Hepatocyte (in vitro differentiated cells): ENCODE measurements at regions not wholly inside any gene's neighbourhood (a gene's known extent, or its start where the extent isn't known, plus 50 kb on each side); places are given as distances from the start of the nearest gene placed in this dataset.

Experiments used
- DNase-seq: peaks from one replicate; pipeline ENCODE4 v3.0.0-alpha.2; 2016; ENCODE audit warnings: low spot score
- H2AFZ ChIP-seq: fragments of 200-600 bp; sonication (generic); 2 replicates; pipeline ENCODE4 v1.6.0; 2016; ENCODE audit warnings: antibody characterized with exemption, mild to moderate bottlenecking
- H3K27ac ChIP-seq: fragments of 200-600 bp; sonication (generic); 2 replicates; pipeline ENCODE4 v1.5.1; 2016; ENCODE audit warnings: mild to moderate bottlenecking
- H3K27me3 ChIP-seq: fragments of 200-600 bp; sonication (generic); 2 replicates; pipeline ENCODE4 v1.6.1; 2016
- H3K36me3 ChIP-seq: fragments of 200-600 bp; sonication (generic); replicated peaks from 2 replicates; pipeline ENCODE4 v1.5.1; 2016; ENCODE audit warnings: low read depth; ENCODE audit not compliant: insufficient read depth
- H3K4me1 ChIP-seq: fragments of 200-600 bp; sonication (generic); 2 replicates; pipeline ENCODE4 v1.5.1; 2016; ENCODE audit warnings: mild to moderate bottlenecking, moderate library complexity; ENCODE audit not compliant: insufficient read depth
- H3K4me2 ChIP-seq: fragments of 200-600 bp; sonication (generic); 2 replicates; pipeline ENCODE4 v1.6.0; 2016
- H3K4me3 ChIP-seq: fragments of 200-600 bp; sonication (generic); 2 replicates; pipeline ENCODE4 v1.5.1; 2016; ENCODE audit warnings: mild to moderate bottlenecking
- H3K79me2 ChIP-seq: fragments of 200-600 bp; sonication (generic); 2 replicates; pipeline ENCODE4 v1.6.0; 2017; ENCODE audit warnings: mild to moderate bottlenecking
- H3K9me2 ChIP-seq: fragments of 200-600 bp; sonication (generic); replicated peaks from 2 replicates; pipeline ENCODE4 v1.6.0; 2017; ENCODE audit warnings: mild to moderate bottlenecking; ENCODE audit not compliant: insufficient read depth
- H3K9me3 ChIP-seq: fragments of 200-600 bp; sonication (generic); 2 replicates; pipeline ENCODE4 v1.5.1; 2016; ENCODE audit warnings: low read depth, mild to moderate bottlenecking
- H4K20me1 ChIP-seq: fragments of 200-600 bp; sonication (generic); 2 replicates; pipeline ENCODE4 v1.6.0; 2016; ENCODE audit warnings: mild to moderate bottlenecking; ENCODE audit not compliant: insufficient read depth, poor library complexity, severe bottlenecking
- EZH2 ChIP-seq: fragments of 200-600 bp; sonication (generic); IDR thresholded peaks from 2 replicates; pipeline ENCODE4 v1.6.1; 2016; ENCODE audit warnings: antibody characterized with exemption, mild to moderate bottlenecking, borderline replicate concordance
- EZH2phosphoT487 ChIP-seq: fragments of 200-600 bp; sonication (generic); IDR thresholded peaks from one replicate; pipeline ENCODE4 v1.6.1; 2018; ENCODE audit warnings: antibody characterized with exemption, mild to moderate bottlenecking, low read depth, moderate library complexity; ENCODE audit not compliant: unreplicated experiment, severe bottlenecking
- WGBS: methylation state at CpG from one replicate; pipeline ENCODE4 v1.1.6; 2016; ENCODE audit warnings: low lambda C conversion rate; ENCODE audit errors: missing lambda C conversion rate; 5-methylcytosine and 5-hydroxymethylcytosine counted together
- TF ChIP-seq, protein P1 (sequence below): fragments of 200-600 bp; sonication (generic); IDR thresholded peaks from 2 replicates; pipeline ENCODE4 v1.5.1; 2016; ENCODE audit warnings: antibody characterized with exemption, mild to moderate bottlenecking; ENCODE audit not compliant: poor library complexity

DNA sequence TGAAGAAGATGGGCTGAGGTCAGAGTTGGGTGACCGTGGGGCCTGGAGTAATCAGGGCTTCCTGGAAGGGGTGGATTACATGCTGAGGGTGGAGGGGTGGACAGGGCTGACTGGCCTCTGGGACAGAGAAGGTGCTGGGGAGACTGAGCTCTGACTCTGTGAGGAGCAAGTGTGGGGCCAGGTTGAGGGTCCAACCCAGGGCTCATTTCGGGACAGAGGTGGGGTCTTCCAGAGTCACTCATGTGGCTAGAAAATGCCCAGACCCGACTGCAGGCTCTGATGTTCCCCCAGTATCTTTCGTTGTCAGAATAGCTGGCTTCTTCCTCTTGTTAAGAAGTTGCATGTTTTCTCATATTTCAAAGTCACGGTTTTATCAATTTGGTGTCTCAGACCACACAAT is 311.8 kb downstream of the PTPRU start:
- Histone ChIP-seq H3K36me3 (no peaks in the 10 kb centered on the region), H4K20me1 (no peaks in the 10 kb centered on the region), H2AFZ (no peak overlapping the region), H3K79me2 (no peaks in the 10 kb centered on the region), H3K27ac (no peak overlapping the region), H3K4me1 (no peaks in the 10 kb centered on the region), H3K9me2 (no peaks in the 10 kb centered on the region), H3K27me3 (no peaks in the 10 kb centered on the region), H3K9me3 (no peaks in the 10 kb centered on the region), H3K4me3 (no peak overlapping the region), H3K4me2 (no peak overlapping the region)
- 65% methylated on average over 5 of the region's 5 CpGs for WGBS
- no peak for DNase-seq
- TF ChIP-seq EZH2 = no peak
- no peak for TF ChIP-seq EZH2phosphoT487

DNA sequence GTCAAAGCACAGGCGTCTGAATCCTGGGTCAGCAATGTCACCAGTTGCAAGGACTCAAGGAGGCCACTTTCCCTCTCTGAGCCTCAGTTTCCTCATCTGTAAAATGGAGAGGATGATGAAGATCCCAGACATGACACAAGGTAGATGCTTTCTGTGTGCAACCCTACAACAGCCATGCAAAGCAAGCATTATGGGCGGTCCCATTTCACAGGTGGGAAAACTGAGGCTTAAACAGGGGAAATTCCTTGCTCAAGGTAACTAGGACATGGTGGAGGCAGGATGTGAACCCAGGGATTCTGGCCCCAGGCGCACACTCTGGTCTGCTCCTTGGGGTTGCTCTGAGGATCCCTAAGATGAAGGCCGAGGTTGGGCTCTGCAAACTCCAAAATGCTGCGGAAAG is 311.0 kb downstream of the PTPRU start:
- H3K4me1 ChIP-seq = no peaks in the 10 kb centered on the region
- H4K20me1 ChIP-seq = no peaks in the 10 kb centered on the region
- no peaks in the 10 kb centered on the region for H3K36me3 ChIP-seq
- TF ChIP-seq EZH2phosphoT487 = no peak
- TF ChIP-seq, protein P1, sequence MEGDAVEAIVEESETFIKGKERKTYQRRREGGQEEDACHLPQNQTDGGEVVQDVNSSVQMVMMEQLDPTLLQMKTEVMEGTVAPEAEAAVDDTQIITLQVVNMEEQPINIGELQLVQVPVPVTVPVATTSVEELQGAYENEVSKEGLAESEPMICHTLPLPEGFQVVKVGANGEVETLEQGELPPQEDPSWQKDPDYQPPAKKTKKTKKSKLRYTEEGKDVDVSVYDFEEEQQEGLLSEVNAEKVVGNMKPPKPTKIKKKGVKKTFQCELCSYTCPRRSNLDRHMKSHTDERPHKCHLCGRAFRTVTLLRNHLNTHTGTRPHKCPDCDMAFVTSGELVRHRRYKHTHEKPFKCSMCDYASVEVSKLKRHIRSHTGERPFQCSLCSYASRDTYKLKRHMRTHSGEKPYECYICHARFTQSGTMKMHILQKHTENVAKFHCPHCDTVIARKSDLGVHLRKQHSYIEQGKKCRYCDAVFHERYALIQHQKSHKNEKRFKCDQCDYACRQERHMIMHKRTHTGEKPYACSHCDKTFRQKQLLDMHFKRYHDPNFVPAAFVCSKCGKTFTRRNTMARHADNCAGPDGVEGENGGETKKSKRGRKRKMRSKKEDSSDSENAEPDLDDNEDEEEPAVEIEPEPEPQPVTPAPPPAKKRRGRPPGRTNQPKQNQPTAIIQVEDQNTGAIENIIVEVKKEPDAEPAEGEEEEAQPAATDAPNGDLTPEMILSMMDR = no peak
- no peak for TF ChIP-seq EZH2
- 93% methylated on average over 5 of the region's 5 CpGs for WGBS
- no peak for DNase-seq
- H3K27me3 ChIP-seq = no peaks in the 10 kb centered on the region
- no peak overlapping the region for H3K4me2 ChIP-seq
- H3K9me2 ChIP-seq = no peaks in the 10 kb centered on the region
- no peaks in the 10 kb centered on the region for H3K79me2 ChIP-seq
- no peak overlapping the region for H3K27ac ChIP-seq
- H3K9me3 ChIP-seq = no peaks in the 10 kb centered on the region
- H3K4me3 ChIP-seq = no peak overlapping the region
- no peak overlapping the region for H2AFZ ChIP-seq

DNA sequence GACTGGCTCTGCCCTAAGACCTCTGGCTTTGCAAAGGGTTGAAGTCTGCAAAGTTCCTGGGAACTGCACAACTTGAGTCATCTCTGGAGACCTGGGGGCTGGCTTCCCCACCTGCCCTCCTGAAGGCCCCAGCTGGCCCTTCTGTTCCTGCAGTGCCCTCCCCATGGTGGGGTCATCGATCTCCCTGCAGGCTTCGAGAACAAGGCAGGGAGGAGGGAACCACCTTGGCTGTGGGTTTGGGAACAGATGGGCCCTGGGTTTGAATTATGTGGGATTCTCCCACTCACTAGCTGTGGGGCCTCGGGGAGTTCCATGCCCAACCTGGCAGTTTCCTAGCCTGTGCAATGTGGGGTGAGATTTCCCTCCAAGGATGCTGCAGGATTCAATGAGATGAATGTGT is 310.2 kb downstream of the PTPRU start:
- no peak overlapping the region for H2AFZ ChIP-seq
- no peak overlapping the region for H3K27ac ChIP-seq
- no peaks in the 10 kb centered on the region for H3K4me1 ChIP-seq
- WGBS = 90% methylated on average over 3 of the region's 3 CpGs
- no peaks in the 10 kb centered on the region for H4K20me1 ChIP-seq
- H3K36me3 ChIP-seq = no peaks in the 10 kb centered on the region
- no peak overlapping the region for H3K4me3 ChIP-seq
- H3K79me2 ChIP-seq = no peaks in the 10 kb centered on the region
- no peaks in the 10 kb centered on the region for H3K9me3 ChIP-seq
- H3K9me2 ChIP-seq = no peaks in the 10 kb centered on the region
- no peak for DNase-seq
- H3K4me2 ChIP-seq = no peak overlapping the region
- TF ChIP-seq EZH2phosphoT487 = no peak
- TF ChIP-seq, protein P1 = no peak
- TF ChIP-seq EZH2 = no peak
- no peaks in the 10 kb centered on the region for H3K27me3 ChIP-seq

DNA sequence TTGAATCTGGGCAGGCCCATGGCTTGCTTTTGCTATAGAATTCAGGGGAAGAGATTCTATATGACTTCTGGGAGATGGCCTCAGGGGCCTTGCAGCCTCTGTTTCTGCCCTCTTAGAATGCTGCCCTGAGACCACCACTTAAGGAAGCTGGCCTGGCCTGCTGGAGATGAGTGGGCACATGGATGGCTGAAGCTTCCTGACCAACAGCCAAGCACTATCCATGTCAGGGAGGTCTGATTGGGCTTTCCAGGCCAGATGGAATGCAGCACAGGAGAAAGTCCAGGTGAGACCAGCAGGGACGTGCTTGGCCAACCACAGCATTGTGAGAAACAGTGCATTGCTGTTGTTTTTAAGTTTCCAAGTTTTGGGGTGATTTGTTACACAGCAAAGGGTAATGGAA is 308.1 kb downstream of the PTPRU start:
- Histone ChIP-seq H4K20me1 (no peaks in the 10 kb centered on the region), H3K36me3 (no peaks in the 10 kb centered on the region), H3K4me2 (no peak overlapping the region), H2AFZ (no peak overlapping the region), H3K27ac (no peak overlapping the region), H3K27me3 (no peaks in the 10 kb centered on the region), H3K4me3 (no peak overlapping the region), H3K9me2 (no peaks in the 10 kb centered on the region), H3K79me2 (no peaks in the 10 kb centered on the region), H3K9me3 (no peaks in the 10 kb centered on the region), H3K4me1 (no peaks in the 10 kb centered on the region)
- TF ChIP-seq EZH2phosphoT487 (no peak), EZH2 (no peak)
- TF ChIP-seq, protein P1 = no peak
- WGBS = 92% methylated on average over 1 of the region's 1 CpG
- no peak for DNase-seq
